Neural cell (in vitro differentiated cells): ENCODE measurements at regions not wholly inside any gene's neighbourhood (a gene's known extent, or its start where the extent isn't known, plus 50 kb on each side); places are given as distances from the start of the nearest gene placed in this dataset.

Experiments
- H2AFZ ChIP-seq: fragments of 200-600, 300-800 bp; sonication (generic), shearing (Covaris generic); 2 replicates; pipeline ENCODE4 v1.6.0; 2014; ENCODE audit warnings: low read depth, mild to moderate bottlenecking, antibody characterized with exemption, low read length, moderate library complexity
- H3F3A ChIP-seq: fragments of 200-600 bp; shearing (Covaris generic); 2 replicates; pipeline ENCODE4 v1.6.1; 2016; ENCODE audit warnings: mild to moderate bottlenecking, moderate library complexity, mixed read lengths, antibody characterized with exemption, low read length; ENCODE audit not compliant: insufficient read depth, poor library complexity, severe bottlenecking
- H3K27ac ChIP-seq: fragments of 200-600, 300-800 bp; sonication (generic), shearing (Covaris generic); 2 replicates; pipeline ENCODE4 v1.5.1; 2014; ENCODE audit warnings: mild to moderate bottlenecking, low read length, moderate library complexity
- H3K27me3 ChIP-seq: fragments of 300-800, 200-600 bp; sonication (generic), shearing (Covaris generic); 2 replicates; pipeline ENCODE4 v1.6.0; 2014; ENCODE audit warnings: mild to moderate bottlenecking, low read depth, low read length, moderate library complexity; ENCODE audit not compliant: insufficient read depth
- H3K36me3 ChIP-seq: fragments of 300-800, 200-600 bp; sonication (generic), shearing (Covaris generic); 2 replicates; pipeline ENCODE4 v1.5.1; 2014; ENCODE audit warnings: mild to moderate bottlenecking, antibody characterized with exemption, low read length, moderate library complexity; ENCODE audit not compliant: insufficient read depth
- H3K4me2 ChIP-seq: fragments of 300-800, 200-600 bp; sonication (generic), shearing (Covaris generic); 2 replicates; pipeline ENCODE4 v1.6.0; 2014; ENCODE audit warnings: mild to moderate bottlenecking, low read length
- H3K4me3 ChIP-seq: fragments of 300-800, 200-600 bp; sonication (generic), shearing (Covaris generic); 2 replicates; pipeline ENCODE4 v1.5.1; 2014; ENCODE audit warnings: mild to moderate bottlenecking, low read length, moderate library complexity
- H3K79me2 ChIP-seq: fragments of 200-600 bp; shearing (Covaris generic); replicated peaks from 2 replicates; pipeline ENCODE4 v1.6.0; 2014; ENCODE audit warnings: mild to moderate bottlenecking, low read length, moderate library complexity; ENCODE audit not compliant: insufficient read depth
- H3K9ac ChIP-seq: fragments of 300-800, 200-600 bp; sonication (generic), shearing (Covaris generic); 2 replicates; pipeline ENCODE4 v1.6.1; 2016; ENCODE audit warnings: mild to moderate bottlenecking, low read length, mixed read lengths
- H3K9me2 ChIP-seq: fragments of 200-600 bp; shearing (Covaris generic); 2 replicates; pipeline ENCODE4 v1.6.1; 2016; ENCODE audit warnings: mild to moderate bottlenecking, low read length, mixed read lengths; ENCODE audit not compliant: insufficient read depth
- H3K9me3 ChIP-seq: fragments of 200-600, 300-800 bp; sonication (generic), shearing (Covaris generic); 2 replicates; pipeline ENCODE4 v1.6.1; 2016; ENCODE audit warnings: mild to moderate bottlenecking, mixed run types, low read length, moderate library complexity, mixed read lengths
- H4K20me1 ChIP-seq: fragments of 200-600 bp; shearing (Covaris generic); 2 replicates; pipeline ENCODE4 v1.6.1; 2016; ENCODE audit warnings: mild to moderate bottlenecking, mixed run types; ENCODE audit not compliant: insufficient read depth
- CTCF ChIP-seq: fragments of 450-650 bp; IDR thresholded peaks from 2 replicates; pipeline ENCODE4 v1.5.1; 2014; ENCODE audit warnings: antibody characterized with exemption, mild to moderate bottlenecking, moderate library complexity; ENCODE audit not compliant: poor library complexity, severe bottlenecking
- EP300 ChIP-seq: fragments of 450-650 bp; conservative IDR thresholded peaks from 2 replicates; pipeline ENCODE4 v1.6.1; 2014; ENCODE audit warnings: antibody characterized with exemption, mild to moderate bottlenecking, moderate library complexity; ENCODE audit not compliant: poor library complexity, severe bottlenecking
- EZH2 ChIP-seq: fragments of 200-600, 300-800 bp; shearing (Covaris generic), sonication (generic); IDR thresholded peaks from 2 replicates; pipeline ENCODE4 v1.6.1; 2014; ENCODE audit warnings: antibody characterized with exemption, low read length, borderline replicate concordance, mild to moderate bottlenecking; ENCODE audit not compliant: insufficient read depth, poor library complexity, severe bottlenecking
- MXI1 ChIP-seq: fragments of 450-650 bp; conservative IDR thresholded peaks from 2 replicates; pipeline ENCODE4 v1.6.1; 2014; ENCODE audit warnings: antibody characterized with exemption, mild to moderate bottlenecking; ENCODE audit not compliant: poor library complexity, severe bottlenecking
- POLR2AphosphoS5 ChIP-seq: IDR thresholded peaks from 2 replicates; pipeline ENCODE4 v1.6.1; 2012
- RAD21 ChIP-seq: fragments of 450-650 bp; conservative IDR thresholded peaks from 2 replicates; pipeline ENCODE4 v1.6.1; 2014; ENCODE audit warnings: antibody characterized with exemption, mild to moderate bottlenecking, moderate library complexity
- REST ChIP-seq: IDR thresholded peaks from 2 replicates; pipeline ENCODE4 v1.6.1; 2012; ENCODE audit warnings: borderline replicate concordance
- SMC3 ChIP-seq: fragments of 450-650 bp; conservative IDR thresholded peaks from 2 replicates; pipeline ENCODE4 v1.6.1; 2014; ENCODE audit warnings: antibody characterized with exemption, mild to moderate bottlenecking, moderate library complexity; ENCODE audit not compliant: poor library complexity
- TAF1 ChIP-seq: IDR thresholded peaks from 2 replicates; pipeline ENCODE4 v1.6.1; 2012; ENCODE audit warnings: low read depth

- Histone ChIP-seq H3K9me2 (no peaks in the 10 kb centered on the region), H4K20me1 (no peaks in the 10 kb centered on the region), H3K9ac (no peak overlapping the region), H3K4me3 (peak overlapping the region; percentile 41), H3F3A (peaks cover 4% of the 10 kb centered on the region), H2AFZ (no peak overlapping the region), H3K79me2 (no peaks in the 10 kb centered on the region), H3K27me3 (no peaks in the 10 kb centered on the region), H3K27ac (peak overlapping the region; percentile 33), H3K9me3 (no peaks in the 10 kb centered on the region), H3K4me2 (peak overlapping the region; percentile 46), H3K36me3 (no peaks in the 10 kb centered on the region)
- TF ChIP-seq MXI1, result no peak
- no peak for TF ChIP-seq REST
- TF ChIP-seq SMC3, result peak; percentile 31
- no peak for TF ChIP-seq EZH2
- TF ChIP-seq POLR2AphosphoS5, result peak; percentile 91
- TF ChIP-seq RAD21, result peak; percentile 32
- TF ChIP-seq CTCF, result peak; percentile 12
- TF ChIP-seq EP300, result peak; percentile 87
- no peak for TF ChIP-seq TAF1
Measured at GRCh38 chr18:44509048-44509447, 171.6 kb upstream of the SETBP1 start.

GRCh38 chr18:44510390-44510789, 170.3 kb upstream of the SETBP1 start:
- H3K9me2 ChIP-seq, result no peaks in the 10 kb centered on the region
- no peak overlapping the region for H3K4me2 ChIP-seq
- peaks cover 4% of the 10 kb centered on the region for H3F3A ChIP-seq
- H3K36me3 ChIP-seq, result no peaks in the 10 kb centered on the region
- no peaks in the 10 kb centered on the region for H3K27me3 ChIP-seq
- H3K9me3 ChIP-seq, result no peaks in the 10 kb centered on the region
- no peak overlapping the region for H2AFZ ChIP-seq
- H3K79me2 ChIP-seq, result no peaks in the 10 kb centered on the region
- no peak overlapping the region for H3K27ac ChIP-seq
- H3K4me3 ChIP-seq, result no peak overlapping the region
- no peak overlapping the region for H3K9ac ChIP-seq
- H4K20me1 ChIP-seq, result no peaks in the 10 kb centered on the region
- TF ChIP-seq EP300, result no peak
- TF ChIP-seq POLR2AphosphoS5, result no peak
- no peak for TF ChIP-seq RAD21
- TF ChIP-seq TAF1, result no peak
- TF ChIP-seq MXI1, result no peak
- TF ChIP-seq REST, result no peak
- no peak for TF ChIP-seq EZH2
- TF ChIP-seq SMC3, result no peak
- no peak for TF ChIP-seq CTCF
